A673 (cell line): ENCODE measurements at regions not wholly inside any gene's neighbourhood (a gene's known extent, or its start where the extent isn't known, plus 50 kb on each side); places are given as distances from the start of the nearest gene placed in this dataset.

ENCODE experiments used
- BruUV-seq: library from RNA; stranded (reverse); fragments of 400-500 nt; replicated peaks from 2 replicates; lab custom pipeline; 2021; lab: Mats Ljungman, UMichigan
- CTCF ChIA-PET: fragments of 300-600 bp; sonication (Branson Sonifier 250); formaldehyde crosslinking; loops from one replicate; lab custom pipeline; 2022; ENCODE audit warnings: antibody characterized with exemption; lab: Charles Lee
- POLR2A ChIA-PET: fragments of 300-600 bp; sonication (Branson Sonifier 250); formaldehyde crosslinking; loops from one replicate; lab custom pipeline; 2022; ENCODE audit warnings: antibody characterized with exemption; ENCODE audit not compliant: low non-redundant PET; lab: Charles Lee
- DNase-seq: peaks from one replicate; pipeline ENCODE4 v3.0.0-alpha.2; 2015; ENCODE audit warnings: low spot score
- H3K27ac ChIP-seq: fragments of 200-600 bp; sonication (generic); 2 replicates; pipeline ENCODE4 v1.5.1; 2016; ENCODE audit warnings: mixed run types, low read depth, mild to moderate bottlenecking, mixed read lengths, antibody characterized with exemption, low read length; ENCODE audit not compliant: poor library complexity, severe bottlenecking
- H3K27me3 ChIP-seq: fragments of 200-600 bp; sonication (generic); replicated peaks from 2 replicates; pipeline ENCODE4 v1.6.1; 2017; ENCODE audit warnings: mixed run types, low read depth, mild to moderate bottlenecking, mixed read lengths, antibody characterized with exemption, low read length; ENCODE audit not compliant: insufficient read depth, poor library complexity
- H3K36me3 ChIP-seq: fragments of 200-600 bp; sonication (generic); 2 replicates; pipeline ENCODE4 v1.6.1; 2016; ENCODE audit warnings: mixed run types, mild to moderate bottlenecking, mixed read lengths, antibody characterized with exemption, low read length; ENCODE audit not compliant: insufficient read depth, poor library complexity, severe bottlenecking
- H3K4me1 ChIP-seq: fragments of 200-600 bp; sonication (generic); 2 replicates; pipeline ENCODE4 v1.6.1; 2017; ENCODE audit warnings: mixed run types, mild to moderate bottlenecking, mixed read lengths, antibody characterized with exemption, low read length; ENCODE audit not compliant: insufficient read depth, poor library complexity, severe bottlenecking
- H3K4me3 ChIP-seq: fragments of 200-600 bp; sonication (generic); 2 replicates; pipeline ENCODE4 v1.5.1; 2016; ENCODE audit warnings: low read depth, mixed run types, mild to moderate bottlenecking, mixed read lengths, low read length; ENCODE audit not compliant: poor library complexity, severe bottlenecking
- H3K9me3 ChIP-seq: fragments of 200-600 bp; sonication (generic); 2 replicates; pipeline ENCODE4 v1.6.1; 2016; ENCODE audit warnings: mixed run types, low read depth, mild to moderate bottlenecking, mixed read lengths, antibody characterized with exemption, low read length; ENCODE audit not compliant: poor library complexity, severe bottlenecking
- CTCF ChIP-seq: fragments of 300-800, 200-600 bp; sonication (generic); conservative IDR thresholded peaks from 2 replicates; pipeline ENCODE4 v1.5.1; 2017; ENCODE audit warnings: low read depth, mild to moderate bottlenecking, antibody characterized with exemption, low read length, moderate library complexity, mixed read lengths
- EZH2 ChIP-seq: fragments of 200-600 bp; sonication (generic); IDR thresholded peaks from 2 replicates; pipeline ENCODE4 v1.6.1; 2017; ENCODE audit warnings: borderline replicate concordance, low read depth, mild to moderate bottlenecking, mixed read lengths, antibody characterized with exemption, low read length; ENCODE audit not compliant: poor library complexity, severe bottlenecking
- intact Hi-C: fragments of 100-400 bp; cut with micrococcal nuclease; formaldehyde crosslinking; loops from one replicate; pipeline ENCODE4 v1.10.0; 2022; ENCODE audit not compliant: unreplicated experiment

GRCh38 chr11:133713406-133713805 lies 131.9 kb downstream of the SPATA19 start:
- H3K36me3 ChIP-seq: no peaks in the 10 kb centered on the region
- ChIA-PET CTCF (no interaction called here), POLR2A (no interaction called here)
- no peak for TF ChIP-seq EZH2
- no peak for TF ChIP-seq CTCF
- peaks cover 3% of the 10 kb centered on the region for H3K9me3 ChIP-seq
- no peaks in the 10 kb centered on the region for H3K4me1 ChIP-seq
- no peak overlapping the region for H3K27ac ChIP-seq
- no TSS peak for BruUV-seq
- intact Hi-C loops: no loop called here
- no peak overlapping the region for H3K4me3 ChIP-seq
- DNase-seq: no peak
- H3K27me3 ChIP-seq: peaks cover 7% of the 10 kb centered on the region

DNA sequence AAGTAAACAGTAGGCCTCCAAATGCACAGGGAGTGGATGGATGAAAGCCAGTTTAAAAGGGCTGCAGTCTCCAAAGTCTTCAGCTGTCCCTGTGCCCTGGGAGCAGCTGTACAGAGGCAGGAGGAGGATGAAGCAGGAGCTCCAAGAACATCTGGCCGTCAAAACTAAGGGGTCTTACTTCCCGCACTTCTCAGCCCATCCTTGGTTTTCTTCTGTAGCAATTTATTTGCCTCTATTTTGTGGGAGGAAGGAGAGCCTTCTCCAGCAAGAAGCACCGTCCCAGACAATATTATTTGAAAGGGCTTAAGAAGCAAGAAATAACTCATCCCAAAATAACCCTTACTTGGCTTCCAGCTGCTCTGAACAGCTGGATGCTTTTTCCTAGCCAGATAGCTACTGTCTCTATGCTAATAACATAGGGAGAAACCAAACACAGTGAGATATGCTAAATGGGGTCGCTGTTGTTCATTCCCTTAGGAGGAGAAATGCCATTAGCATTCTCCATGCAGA lies 133.2 kb downstream of the SPATA19 start:
- Histone ChIP-seq H3K36me3 (no peaks in the 10 kb centered on the region), H3K9me3 (peaks cover 3% of the 10 kb centered on the region), H3K27me3 (peaks cover 7% of the 10 kb centered on the region), H3K4me3 (no peak overlapping the region), H3K4me1 (no peaks in the 10 kb centered on the region), H3K27ac (no peak overlapping the region)
- intact Hi-C loops: no loop called here
- TF ChIP-seq CTCF (no peak), EZH2 (no peak)
- ChIA-PET CTCF (no interaction called here), POLR2A (interaction anchor here (0.6 kb wide), 1 partner anchor 27 kb away, joined by 3 read pairs; no protein-coding TSS in a partner anchor)
- BruUV-seq: no TSS peak
- DNase-seq: no peak

GRCh38 chr11:133711545-133711944 lies 133.8 kb downstream of the SPATA19 start:
- DNase-seq: no peak
- Histone ChIP-seq H3K4me3 (no peak overlapping the region), H3K27me3 (peaks cover 7% of the 10 kb centered on the region), H3K4me1 (no peaks in the 10 kb centered on the region), H3K27ac (no peak overlapping the region), H3K36me3 (no peaks in the 10 kb centered on the region), H3K9me3 (peaks cover 3% of the 10 kb centered on the region)
- TF ChIP-seq EZH2: no peak
- TF ChIP-seq CTCF: no peak
- BruUV-seq: no TSS peak
- CTCF ChIA-PET: no interaction called here
- intact Hi-C loops: no loop called here
- POLR2A ChIA-PET: interaction anchor here (0.6 kb wide), 1 partner anchor 26 kb away, joined by 3 read pairs; no protein-coding TSS in a partner anchor
